NCI-H524 (cell line): ENCODE measurements at regions not wholly inside any gene's neighbourhood (a gene's known extent, or its start where the extent isn't known, plus 50 kb on each side); places are given as distances from the start of the nearest gene placed in this dataset.
A peak's percentile ranks its signal among the peaks of the same experiment; 100 is the strongest.

Source experiments
- DNase-seq, 2 experiments: peaks; one replicate each; lab custom pipeline; 2025; lab: John Stamatoyannopoulos, UW

- no peak for DNase-seq
These were observed 64.7 kb downstream of the SNRPE start for GRCh38 chr1:203926025-203926540.

GRCh38 chr1:203929741-203930309 lies 68.4 kb downstream of the SNRPE start:
- no peak for DNase-seq

- no peak for DNase-seq
These were observed 68.9 kb downstream of the SNRPE start for GRCh38 chr1:203930342-203930741.

- DNase-seq = no peak
These were observed 70.6 kb downstream of the SNRPE start for GRCh38 chr1:203931953-203932352.

GRCh38 chr1:203932556-203932955 lies 71.2 kb downstream of the SNRPE start:
- no peak for DNase-seq

- DNase-seq = no peak
These were observed 72.6 kb downstream of the SNRPE start for GRCh38 chr1:203934027-203934426.

GRCh38 chr1:203934651-203935050 lies 73.3 kb downstream of the SNRPE start:
- no peak for DNase-seq

GRCh38 chr1:203935321-203935720 lies 73.9 kb downstream of the SNRPE start:
- DNase-seq = no peak

- peak in 1 of 2 experiments; percentile 4 for DNase-seq
These were observed 76.4 kb downstream of the SNRPE start for GRCh38 chr1:203937678-203938330.

GRCh38 chr1:203944651-203945404 lies 83.4 kb downstream of the SNRPE start:
- DNase-seq = no peak

GRCh38 chr1:203954293-203954692 lies 92.9 kb downstream of the SNRPE start:
- no peak for DNase-seq

- DNase-seq = no peak
These were observed 93.6 kb downstream of the SNRPE start for GRCh38 chr1:203954788-203955552.

GRCh38 chr1:203968761-203969160 lies 104.2 kb upstream of the SOX13 start:
- no peak for DNase-seq

- no peak for DNase-seq
These were observed 103.1 kb upstream of the SOX13 start for GRCh38 chr1:203969846-203970245.

- no peak for DNase-seq
These were observed 87.9 kb upstream of the SOX13 start for GRCh38 chr1:203985044-203985443.

GRCh38 chr1:203985676-203986075 lies 87.2 kb upstream of the SOX13 start:
- no peak for DNase-seq

- DNase-seq = no peak
These were observed 85.9 kb upstream of the SOX13 start for GRCh38 chr1:203986887-203987461.

GRCh38 chr1:203990118-203990517 lies 82.8 kb upstream of the SOX13 start:
- DNase-seq = no peak

- DNase-seq = no peak
These were observed 80.5 kb upstream of the SOX13 start for GRCh38 chr1:203992440-203992839.

GRCh38 chr1:203993256-203993655 lies 79.7 kb upstream of the SOX13 start:
- no peak for DNase-seq

GRCh38 chr1:203995228-203995627 lies 77.7 kb upstream of the SOX13 start:
- no peak for DNase-seq

GRCh38 chr1:203996126-203996525 lies 76.8 kb upstream of the SOX13 start:
- DNase-seq = no peak
